ENCODE measurements at regions not wholly inside any gene's neighbourhood (a gene's known extent, or its start where the extent isn't known, plus 50 kb on each side); places are given as distances from the start of the nearest gene placed in this dataset.

- no peak for DNase-seq (ENCODE audit: low read depth)
- H3K4me3 ChIP-seq (ENCODE audit: low read depth, low read length) = no peak overlapping the region
Observed at GRCh38 chr12:94763462-94763861, 113.1 kb upstream of the TMCC3 start.

DNA sequence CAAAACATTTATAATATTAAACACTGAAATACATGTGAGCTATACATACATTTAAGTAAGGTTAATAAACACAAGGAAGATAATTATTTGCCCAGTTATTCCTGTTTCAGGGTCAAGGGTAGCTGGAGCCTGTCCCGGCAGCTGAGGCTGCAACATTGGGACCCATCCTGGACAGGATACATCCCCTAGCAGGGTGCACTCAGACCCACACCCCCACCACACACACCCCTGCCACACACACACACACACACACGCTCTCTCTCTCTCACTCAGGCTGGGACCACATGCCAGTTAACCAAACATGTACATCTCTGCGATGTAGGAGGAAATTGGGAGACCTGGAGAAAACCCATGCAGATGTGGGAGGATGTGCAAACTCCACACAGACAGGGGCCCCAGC lies 112.6 kb upstream of the TMCC3 start:
- no peak for DNase-seq (ENCODE audit: low read depth)
- no peak overlapping the region for H3K4me3 ChIP-seq (ENCODE audit: low read depth, low read length)

DNA sequence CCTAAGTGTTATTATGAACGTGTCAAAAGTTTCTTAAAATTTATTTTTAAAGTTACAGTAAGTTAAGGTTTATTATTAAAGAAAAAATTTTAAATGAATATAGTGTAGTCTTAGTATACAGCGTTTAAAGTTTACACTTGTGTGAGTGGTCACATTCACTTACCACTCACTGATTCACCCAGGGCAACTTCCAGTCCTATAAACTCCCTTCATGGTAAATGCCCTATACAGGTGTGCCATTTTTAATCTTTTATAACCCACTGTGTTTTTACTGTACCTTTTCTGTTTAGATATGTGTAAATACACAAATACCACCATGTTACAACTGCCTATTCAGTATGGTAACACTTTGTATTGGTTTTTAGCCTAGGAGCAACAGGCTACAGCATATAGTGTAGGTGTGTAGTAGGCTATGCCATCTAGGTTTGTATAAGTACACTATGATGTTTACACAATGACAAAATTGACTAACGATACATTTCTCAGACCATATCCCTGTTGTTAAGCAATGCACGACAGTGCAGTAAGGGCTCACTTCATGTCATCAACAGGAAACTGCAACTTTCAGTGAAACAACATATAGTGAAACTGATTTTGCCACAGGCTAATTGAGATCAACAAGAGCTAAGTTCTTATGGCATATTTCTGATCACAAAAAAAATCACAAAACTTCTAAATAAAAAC lies 112.0 kb upstream of the TMCC3 start:
- H3K4me3 ChIP-seq (ENCODE audit: low read depth, low read length) = no peak overlapping the region
- DNase-seq (ENCODE audit: low read depth) = no peak

- no peak overlapping the region for H3K4me3 ChIP-seq (ENCODE audit: low read depth, low read length)
- peak; percentile 74 for DNase-seq (ENCODE audit: low read depth)
Observed at GRCh38 chr12:94761559-94761958, 111.2 kb upstream of the TMCC3 start.

- DNase-seq (ENCODE audit: low read depth) = no peak
- H3K4me3 ChIP-seq (ENCODE audit: low read depth, low read length) = no peak overlapping the region
Observed at GRCh38 chr12:94760786-94761185, 110.4 kb upstream of the TMCC3 start.

DNA sequence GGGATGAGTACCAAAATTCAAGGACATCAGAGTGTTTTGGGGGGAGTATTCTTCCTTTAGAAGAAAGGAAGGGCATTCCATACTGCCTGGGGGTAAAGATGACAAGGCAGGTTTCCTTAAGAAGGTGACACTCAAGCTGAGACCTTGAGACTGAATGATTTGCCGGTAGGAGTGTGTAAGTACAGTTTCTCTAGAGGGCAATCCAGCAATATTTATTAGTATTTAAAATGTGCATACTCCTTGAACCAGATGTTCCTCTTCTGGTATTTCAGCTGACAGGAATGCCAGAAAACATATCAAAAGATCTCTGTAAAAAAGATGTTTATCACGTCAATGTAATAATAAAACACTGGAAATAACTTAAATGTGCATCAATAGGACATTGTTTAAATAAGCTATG lies 106.4 kb upstream of the TMCC3 start:
- DNase-seq (ENCODE audit: low read depth) = no peak
- H3K4me3 ChIP-seq (ENCODE audit: low read depth, low read length) = no peak overlapping the region

GRCh38 chr12:94755598-94755997 lies 105.2 kb upstream of the TMCC3 start:
- no peak overlapping the region for H3K4me3 ChIP-seq (ENCODE audit: low read depth, low read length)
- no peak for DNase-seq (ENCODE audit: low read depth)

DNA sequence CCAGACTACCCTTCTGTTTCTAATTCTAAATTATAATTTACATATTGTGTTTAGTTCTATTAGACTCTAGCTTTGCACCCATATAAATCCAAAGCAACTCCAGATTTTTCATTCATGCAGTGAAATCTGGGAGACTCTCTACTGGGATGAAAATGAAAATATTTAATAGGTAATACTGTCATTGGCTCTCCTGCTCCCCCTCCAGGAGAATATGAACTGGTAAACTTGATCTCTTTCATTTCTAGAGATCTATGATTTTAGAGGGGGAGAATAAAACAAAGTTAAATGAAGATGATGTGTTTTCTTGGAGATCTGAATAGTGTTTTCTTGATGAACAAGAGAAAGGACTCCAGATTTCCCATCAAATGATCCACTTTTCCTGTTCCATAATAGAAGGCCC lies 104.3 kb upstream of the TMCC3 start:
- no peak overlapping the region for H3K4me3 ChIP-seq (ENCODE audit: low read depth, low read length)
- no peak for DNase-seq (ENCODE audit: low read depth)

DNA sequence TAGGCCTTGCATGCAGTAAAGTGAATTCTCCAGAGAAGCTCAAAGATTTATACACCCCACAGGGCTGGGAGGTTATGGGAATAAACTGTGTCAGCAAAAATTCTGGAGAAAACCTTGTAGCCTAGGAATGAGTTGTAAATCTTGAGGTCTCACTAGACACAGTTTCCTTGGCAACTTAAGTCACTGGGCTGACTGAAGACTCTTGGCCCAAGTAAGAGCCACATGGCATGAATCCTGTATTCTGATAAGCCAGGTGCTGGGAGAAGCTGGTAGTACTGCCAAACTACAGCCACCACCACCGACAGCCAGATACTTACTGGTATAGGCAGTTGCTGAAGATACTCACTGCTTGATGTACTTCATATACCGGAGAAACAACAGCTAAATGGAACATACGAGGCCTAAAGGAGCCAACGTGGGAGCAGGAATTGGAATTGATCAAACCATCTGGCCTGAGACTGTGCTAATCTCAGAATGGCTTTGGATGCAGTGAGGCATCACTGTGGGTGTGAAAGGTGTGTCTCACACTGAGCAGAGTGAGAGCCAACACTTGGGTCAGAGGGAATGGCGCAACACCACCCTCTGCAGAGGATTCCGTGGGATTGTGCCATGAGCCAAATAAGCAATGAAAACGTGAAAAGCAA lies 102.8 kb upstream of the TMCC3 start:
- no peak overlapping the region for H3K4me3 ChIP-seq (ENCODE audit: low read depth, low read length)
- no peak for DNase-seq (ENCODE audit: low read depth)

DNA sequence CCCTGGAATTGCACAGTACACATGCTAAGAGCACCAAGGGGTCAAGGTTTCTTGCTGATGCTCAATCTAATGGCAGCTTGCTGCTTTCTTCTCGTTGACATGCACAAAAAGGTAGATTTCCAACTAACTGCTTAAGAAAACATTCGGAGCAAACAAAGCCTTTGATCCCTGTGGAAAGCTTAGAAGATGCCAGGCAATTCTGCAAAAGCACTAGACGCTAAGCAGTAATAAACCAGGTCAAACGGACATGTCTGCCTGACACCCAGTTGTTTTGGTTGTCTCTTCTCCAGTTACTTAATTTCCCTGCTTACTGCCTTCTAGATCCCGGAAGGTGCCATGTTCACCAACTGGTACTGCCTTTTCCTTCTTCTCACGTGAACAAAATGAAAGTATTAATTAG lies 100.5 kb upstream of the TMCC3 start:
- H3K4me3 ChIP-seq (ENCODE audit: low read depth, low read length) = no peak overlapping the region

DNA sequence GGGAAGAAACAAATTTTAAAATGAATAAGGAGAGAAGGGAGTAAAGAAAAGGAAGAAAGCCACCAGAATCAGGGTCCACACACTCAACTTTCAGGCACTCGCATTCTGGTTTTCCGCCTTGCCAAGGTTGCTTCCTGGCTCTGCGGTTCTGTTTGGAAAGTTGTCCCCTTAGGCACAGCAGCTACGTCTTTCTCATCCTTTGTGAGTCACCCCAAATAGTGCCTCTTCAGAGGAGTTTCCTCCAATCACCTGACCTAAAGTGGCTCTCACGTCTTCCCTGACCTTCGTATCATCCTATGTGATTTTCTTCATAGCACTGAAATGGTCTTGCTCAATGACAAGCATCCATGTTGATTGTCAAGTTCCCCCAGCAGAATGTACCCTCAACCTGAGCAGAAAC lies 99.5 kb upstream of the TMCC3 start:
- no peak overlapping the region for H3K4me3 ChIP-seq (ENCODE audit: low read depth, low read length)
- no peak for DNase-seq (ENCODE audit: low read depth)

More for the DNA sequence above, 100.5 kb upstream of the TMCC3 start:
- DNase-seq (ENCODE audit: low read depth) = no peak

- H3K4me3 ChIP-seq (ENCODE audit: low read depth, low read length) = no peak overlapping the region
- DNase-seq (ENCODE audit: low read depth) = no peak
Observed at GRCh38 chr12:94749455-94749854, 99.1 kb upstream of the TMCC3 start.

GRCh38 chr12:94748726-94749421 lies 98.5 kb upstream of the TMCC3 start:
- no peak overlapping the region for H3K4me3 ChIP-seq (ENCODE audit: low read depth, low read length)
- DNase-seq (ENCODE audit: low read depth) = no peak

DNA sequence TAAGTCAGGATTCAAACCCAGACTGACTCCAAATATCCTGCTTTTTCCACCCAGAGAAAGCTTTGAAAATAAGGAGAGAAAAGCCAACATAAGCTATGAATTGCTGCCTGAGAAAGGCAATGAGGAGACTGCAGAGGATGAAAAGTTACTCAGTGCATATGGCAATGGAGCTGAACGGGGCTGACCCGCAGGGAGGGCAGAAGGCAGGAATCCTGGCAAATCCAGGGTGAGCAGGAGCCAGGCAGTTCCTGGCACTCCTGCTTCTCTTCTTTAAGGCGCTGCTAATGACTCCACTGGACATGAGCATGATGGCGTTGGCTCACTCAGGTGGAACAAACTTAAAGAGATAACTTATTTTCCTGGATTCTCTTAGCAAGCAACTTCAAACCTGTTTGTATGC lies 95.2 kb upstream of the TMCC3 start:
- no peak for DNase-seq (ENCODE audit: low read depth)
- H3K4me3 ChIP-seq (ENCODE audit: low read depth, low read length) = no peak overlapping the region

DNA sequence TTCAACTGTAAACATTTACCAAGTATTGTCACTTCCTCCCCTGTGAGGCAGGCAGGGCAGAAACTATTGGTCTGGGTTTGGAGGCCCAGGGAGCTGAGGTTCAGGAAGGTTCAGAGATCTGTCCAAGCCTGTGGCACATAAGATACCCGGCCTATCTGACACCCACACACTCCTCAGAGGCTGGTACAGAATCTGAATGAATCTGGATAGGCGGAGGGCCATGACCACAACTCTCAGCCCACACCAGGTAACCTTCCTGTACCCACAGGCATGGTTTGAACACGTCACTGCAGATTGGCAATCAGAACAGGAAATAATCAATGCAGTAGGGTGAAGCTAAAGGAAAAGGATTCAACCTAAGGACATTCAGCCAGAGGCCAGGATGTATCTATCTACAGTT lies 92.8 kb upstream of the TMCC3 start:
- no peak for DNase-seq (ENCODE audit: low read depth)
- no peak overlapping the region for H3K4me3 ChIP-seq (ENCODE audit: low read depth, low read length)

GRCh38 chr12:94740601-94741362 lies 90.4 kb upstream of the TMCC3 start:
- H3K4me3 ChIP-seq (ENCODE audit: low read depth, low read length) = no peak overlapping the region
- DNase-seq (ENCODE audit: low read depth) = no peak

GRCh38 chr12:94736820-94737219 lies 86.5 kb upstream of the TMCC3 start:
- DNase-seq (ENCODE audit: low read depth) = no peak
- H3K4me3 ChIP-seq (ENCODE audit: low read depth, low read length) = no peak overlapping the region

GRCh38 chr12:94736004-94736403 lies 85.6 kb upstream of the TMCC3 start:
- no peak for DNase-seq (ENCODE audit: low read depth)
- no peak overlapping the region for H3K4me3 ChIP-seq (ENCODE audit: low read depth, low read length)

GRCh38 chr12:94733727-94734126 lies 83.4 kb upstream of the TMCC3 start:
- DNase-seq (ENCODE audit: low read depth) = no peak
- no peak overlapping the region for H3K4me3 ChIP-seq (ENCODE audit: low read depth, low read length)

- H3K4me3 ChIP-seq (ENCODE audit: low read depth, low read length) = no peak overlapping the region
- no peak for DNase-seq (ENCODE audit: low read depth)
Observed at GRCh38 chr12:94732367-94732990, 82.1 kb upstream of the TMCC3 start.
